RCC 7860 (cell line): ENCODE measurements at regions not wholly inside any gene's neighbourhood (a gene's known extent, or its start where the extent isn't known, plus 50 kb on each side); places are given as distances from the start of the nearest gene placed in this dataset.

Experiments used
- DNase-seq: peaks from one replicate; pipeline ENCODE4 v3.0.0-alpha.2; 2015; ENCODE audit warnings: low spot score
- FAIRE-seq: peaks from 2 replicates; lab custom pipeline; 2012; peaks lifted over from hg19 to GRCh38; lab: Jason Lieb, UNC

DNA sequence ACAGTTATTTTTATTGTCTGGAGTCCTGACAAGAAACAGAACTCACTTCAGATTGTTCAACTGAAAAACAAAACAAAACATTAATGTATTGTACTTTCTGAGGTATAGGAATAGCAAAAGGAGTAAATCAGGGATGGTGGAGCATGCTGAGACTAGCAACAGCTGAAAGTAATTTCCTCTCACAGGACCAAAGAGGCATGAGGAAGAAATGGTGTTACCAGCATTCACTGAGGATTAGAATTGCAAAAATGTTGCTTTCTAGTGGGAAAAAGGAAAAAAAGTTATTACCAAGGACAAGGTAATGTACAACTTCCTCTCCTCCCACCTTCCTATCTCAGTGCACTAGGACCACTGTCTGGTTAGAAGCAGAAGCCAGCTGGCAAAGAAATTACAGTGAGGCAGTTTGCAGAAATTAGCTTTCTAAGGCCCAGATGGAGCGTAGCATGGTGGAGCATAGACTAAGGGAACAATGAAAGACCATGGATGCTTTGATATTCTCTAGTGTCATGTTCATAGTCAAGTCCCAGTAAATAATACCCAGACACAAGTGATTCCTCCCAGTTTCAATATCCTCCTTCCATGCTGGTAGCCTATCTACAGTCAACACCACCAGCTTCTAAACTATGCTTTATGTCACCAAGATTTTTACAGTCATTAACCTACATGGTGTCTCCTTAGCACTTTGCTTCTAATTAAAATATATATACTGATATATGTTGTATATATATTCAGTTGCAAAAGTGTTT lies 133.7 kb upstream of the DCN start:
- no peak for FAIRE-seq
- DNase-seq = no peak

DNA sequence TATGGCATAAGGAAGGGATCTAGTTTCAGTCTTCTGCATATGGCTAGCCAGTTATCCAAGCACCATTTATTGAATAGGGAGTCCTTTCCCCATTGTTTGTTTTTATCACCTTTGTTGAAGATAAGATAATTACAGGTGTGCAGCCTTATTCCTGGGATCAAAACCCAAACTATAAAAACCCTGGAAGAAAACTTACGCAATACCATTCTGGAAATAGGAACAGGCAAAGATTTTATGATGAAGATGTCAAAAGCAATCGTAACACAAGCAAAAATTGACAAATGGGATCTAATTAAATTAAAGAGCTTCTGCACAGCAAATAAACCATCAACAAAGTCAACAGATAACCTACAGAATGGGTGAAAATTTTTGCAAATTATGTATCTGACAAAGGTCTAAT lies 128.5 kb upstream of the DCN start:
- DNase-seq (no peak), FAIRE-seq (no peak)

DNA sequence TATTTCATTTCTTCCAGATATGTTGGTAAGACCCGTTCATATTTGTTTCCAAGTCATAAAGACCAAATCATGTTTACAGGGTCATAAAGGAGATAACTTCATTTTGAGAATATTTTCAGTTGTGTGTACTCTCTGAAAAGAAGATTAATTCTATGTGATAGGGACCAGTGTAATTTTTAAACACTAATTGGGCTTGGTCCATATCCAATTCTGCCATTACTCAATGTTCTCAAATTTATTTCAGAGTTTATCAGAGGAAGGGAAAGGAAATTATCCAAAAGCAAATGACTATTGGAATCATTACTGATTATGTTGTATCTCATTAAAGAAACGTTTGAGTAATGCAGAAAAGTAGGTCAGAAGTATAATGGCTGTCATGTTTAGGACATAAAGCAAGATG lies 126.8 kb upstream of the DCN start:
- no peak for FAIRE-seq

DNA sequence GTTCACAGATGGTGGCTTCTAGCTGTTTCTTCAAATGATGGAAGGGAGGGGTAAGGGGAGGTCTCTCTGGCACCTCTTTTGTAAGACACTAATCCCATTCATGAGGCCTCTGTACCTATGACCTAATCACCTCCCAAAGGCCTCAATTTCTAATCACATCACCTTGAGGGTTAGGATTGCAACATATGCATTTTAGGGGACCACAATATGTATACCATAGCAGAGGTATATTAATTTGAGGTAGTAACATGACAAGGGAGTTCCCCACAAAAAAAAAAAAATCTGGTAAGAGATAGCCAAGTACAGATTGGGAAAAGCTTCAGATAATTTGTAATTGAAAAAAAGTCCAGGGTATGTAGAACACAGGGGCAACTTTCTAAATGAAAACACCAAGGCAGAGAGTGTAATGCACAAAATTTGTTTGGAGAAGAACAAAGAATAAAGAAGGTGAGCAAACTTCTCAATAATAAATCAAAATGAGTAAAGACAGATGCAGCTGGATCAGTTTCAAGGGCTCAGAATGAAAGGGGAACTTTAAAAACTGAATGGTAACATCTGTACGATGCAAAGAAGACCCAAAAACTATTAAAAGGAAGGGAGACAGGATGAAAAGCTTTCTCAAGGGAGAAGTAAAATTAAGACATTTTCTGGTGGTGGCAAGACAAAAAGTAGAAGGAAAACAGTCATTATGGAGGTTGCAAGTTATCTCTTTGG lies 125.5 kb upstream of the DCN start:
- FAIRE-seq (no peak), DNase-seq (no peak)

More for the DNA sequence above, 126.8 kb upstream of the DCN start:
- no peak for DNase-seq

DNA sequence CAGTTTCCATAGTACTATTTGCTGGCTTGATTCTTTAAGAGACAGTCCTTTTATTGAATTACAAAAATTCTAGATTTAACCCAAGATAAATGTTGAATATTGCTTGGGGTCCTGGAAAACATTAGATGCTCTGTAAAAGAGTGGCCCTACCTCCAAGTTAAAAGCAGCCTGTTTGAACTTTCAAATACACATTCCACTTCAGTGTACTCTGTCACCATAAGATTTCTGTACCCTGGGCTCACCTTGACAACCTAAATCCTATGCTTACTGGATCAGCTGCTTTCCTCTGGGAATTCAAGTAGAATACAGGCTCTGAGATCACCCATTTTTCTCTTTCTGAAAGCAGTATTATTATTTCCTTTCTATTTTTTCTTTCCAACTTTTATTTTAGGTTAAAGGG lies 107.7 kb upstream of the DCN start:
- no peak for DNase-seq
- no peak for FAIRE-seq

DNA sequence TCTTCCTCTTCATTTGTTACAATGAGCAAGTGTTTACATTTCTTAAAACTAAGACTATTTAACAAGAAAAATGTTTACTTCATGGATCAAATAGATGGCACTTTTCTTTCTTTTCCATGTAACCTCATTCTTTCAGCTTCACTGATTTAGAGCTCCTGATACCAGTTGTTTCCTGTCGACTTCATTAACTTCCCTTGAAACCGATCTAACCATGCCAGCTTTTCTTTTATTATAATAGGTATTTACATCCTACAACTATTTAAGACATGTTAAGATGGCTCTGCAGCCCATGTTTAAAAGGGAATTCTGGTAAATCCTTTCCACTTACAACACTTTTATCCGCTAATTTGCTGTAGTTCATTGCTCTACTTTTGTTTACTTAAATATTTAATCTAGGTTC lies 107.3 kb upstream of the DCN start:
- DNase-seq = no peak
- no peak for FAIRE-seq

DNA sequence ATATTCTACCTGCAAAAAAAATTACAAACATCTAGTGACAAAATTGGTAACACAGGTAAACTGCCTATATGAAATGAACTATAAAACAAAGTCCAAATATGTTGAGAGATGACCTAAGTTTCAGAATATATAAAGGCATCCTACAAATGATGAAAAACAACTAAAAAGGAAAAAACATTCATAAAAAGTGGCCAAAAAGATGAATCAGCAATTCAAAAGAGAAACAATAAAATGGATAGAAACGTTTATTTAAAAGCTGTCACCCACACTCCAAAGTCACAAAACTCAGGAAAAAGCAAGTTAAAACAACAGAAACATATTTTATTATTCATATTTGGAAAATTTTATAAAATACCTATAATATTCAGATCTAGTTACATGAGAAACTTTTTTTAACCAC lies 106.5 kb upstream of the DCN start:
- no peak for FAIRE-seq
- no peak for DNase-seq

DNA sequence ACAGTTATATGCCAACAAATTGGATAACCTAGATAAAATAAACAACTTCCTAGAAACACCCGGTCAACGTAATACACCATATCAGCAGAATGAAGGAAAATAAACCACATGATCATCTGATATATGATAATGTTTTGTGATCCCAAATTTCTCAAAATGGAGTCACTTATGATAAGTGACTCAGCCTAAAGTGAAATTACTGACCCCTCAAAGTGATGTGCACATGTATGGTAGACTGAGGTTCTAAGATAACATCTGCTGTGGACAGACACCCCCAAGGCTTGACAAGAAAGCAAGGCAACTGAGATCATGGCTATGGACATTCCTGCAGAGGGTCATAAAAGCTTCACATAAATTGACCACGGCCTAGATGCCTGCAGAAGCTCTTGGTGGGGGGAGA lies 105.1 kb upstream of the DCN start:
- DNase-seq (no peak), FAIRE-seq (no peak)

DNA sequence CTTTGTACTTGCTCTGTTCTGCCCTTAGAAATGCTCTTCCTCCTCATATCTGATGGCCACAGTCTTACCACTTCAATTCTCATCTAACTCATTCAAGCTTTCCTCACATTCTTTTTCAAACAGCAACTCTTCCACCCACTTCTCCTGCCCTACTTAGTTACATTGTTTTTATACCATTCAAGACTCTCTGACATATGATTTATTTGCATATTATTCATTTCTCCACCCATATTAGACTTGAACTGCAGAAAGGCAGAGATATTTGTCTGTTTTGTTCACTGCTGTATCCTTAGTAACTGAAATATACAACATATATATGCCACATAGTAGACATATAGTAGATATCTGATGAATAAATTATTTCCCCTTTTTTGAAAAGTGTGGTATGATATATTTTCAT lies 95.5 kb upstream of the DCN start:
- DNase-seq (no peak), FAIRE-seq (no peak)

DNA sequence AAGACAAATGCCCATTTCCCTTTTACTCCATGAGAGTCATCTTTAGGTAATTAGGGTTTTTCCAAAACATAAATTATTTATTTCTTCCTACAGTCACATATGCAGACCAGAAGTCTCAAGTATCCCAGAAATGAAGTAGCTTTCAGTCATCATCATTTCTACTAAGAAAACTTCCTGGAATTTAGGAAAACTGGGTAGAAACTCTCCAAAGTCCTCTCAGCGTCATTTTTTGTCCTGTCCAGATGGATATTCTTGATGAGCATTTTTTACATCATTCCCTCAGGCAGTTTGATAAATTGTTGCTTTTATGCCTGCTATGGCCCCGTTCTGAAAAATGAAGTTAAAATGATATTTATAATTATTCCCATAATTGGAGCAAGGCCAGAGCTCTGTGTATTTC lies 93.9 kb upstream of the DCN start:
- no peak for DNase-seq
- FAIRE-seq = no peak

DNA sequence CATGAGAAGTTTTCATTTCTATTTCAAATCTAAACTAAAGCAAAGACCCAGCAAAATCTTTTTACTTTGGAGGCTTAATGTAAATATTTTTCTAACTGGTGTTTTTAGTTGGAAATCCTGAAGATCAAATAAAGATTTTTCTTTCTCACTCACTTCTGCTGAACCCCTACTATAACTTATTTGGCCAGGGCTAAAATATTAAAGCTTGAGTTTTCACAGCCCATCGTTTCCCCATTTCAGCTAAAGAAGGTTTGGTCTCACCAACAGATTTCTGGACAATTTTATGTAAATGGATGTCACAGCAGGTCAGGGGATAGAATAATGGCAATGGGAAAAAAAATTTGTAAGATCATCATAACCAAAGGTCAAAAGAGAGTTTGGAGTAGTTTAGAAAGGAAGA lies 92.7 kb upstream of the DCN start:
- DNase-seq = no peak
- FAIRE-seq = no peak

DNA sequence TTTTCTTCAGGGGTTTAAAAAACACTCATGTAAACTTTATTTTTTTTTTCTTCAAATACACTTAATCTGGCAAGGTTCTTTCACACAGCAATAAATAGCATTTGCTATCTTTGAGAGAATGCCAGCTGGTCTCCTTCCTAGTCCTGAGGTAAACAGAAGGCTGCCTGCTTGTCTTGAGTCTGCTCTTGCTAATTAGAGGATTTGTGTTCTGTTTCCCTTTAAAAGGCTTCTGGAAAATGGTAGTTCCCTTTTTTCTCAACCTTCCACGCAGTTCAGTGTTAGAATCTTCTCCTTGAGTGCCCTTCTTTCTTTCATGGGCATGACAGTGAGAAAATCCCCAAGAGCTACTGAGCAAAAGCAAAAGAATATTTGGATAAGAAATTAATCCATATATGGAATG lies 92.3 kb upstream of the DCN start:
- no peak for FAIRE-seq

DNA sequence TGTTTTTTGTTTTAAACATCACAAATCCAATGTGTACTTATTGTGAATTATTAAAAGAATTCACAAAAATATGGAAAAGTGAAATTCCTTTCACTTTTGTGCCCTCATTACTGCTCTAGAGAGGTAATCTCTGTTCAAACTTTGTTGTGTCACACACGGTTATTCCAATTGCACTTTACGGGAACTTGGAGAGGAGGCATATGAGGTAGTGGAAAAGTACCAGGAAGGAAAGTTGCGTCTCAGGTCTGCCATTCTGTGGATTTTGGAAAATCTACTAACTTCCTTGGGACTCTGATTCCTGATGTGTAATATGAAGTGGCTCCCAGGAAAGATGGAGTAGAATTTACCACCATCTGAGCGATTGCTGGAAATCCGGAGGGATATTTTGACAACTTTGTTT lies 90.9 kb upstream of the DCN start:
- FAIRE-seq (no peak), DNase-seq (no peak)

More for the DNA sequence above, 92.3 kb upstream of the DCN start:
- DNase-seq = no peak

DNA sequence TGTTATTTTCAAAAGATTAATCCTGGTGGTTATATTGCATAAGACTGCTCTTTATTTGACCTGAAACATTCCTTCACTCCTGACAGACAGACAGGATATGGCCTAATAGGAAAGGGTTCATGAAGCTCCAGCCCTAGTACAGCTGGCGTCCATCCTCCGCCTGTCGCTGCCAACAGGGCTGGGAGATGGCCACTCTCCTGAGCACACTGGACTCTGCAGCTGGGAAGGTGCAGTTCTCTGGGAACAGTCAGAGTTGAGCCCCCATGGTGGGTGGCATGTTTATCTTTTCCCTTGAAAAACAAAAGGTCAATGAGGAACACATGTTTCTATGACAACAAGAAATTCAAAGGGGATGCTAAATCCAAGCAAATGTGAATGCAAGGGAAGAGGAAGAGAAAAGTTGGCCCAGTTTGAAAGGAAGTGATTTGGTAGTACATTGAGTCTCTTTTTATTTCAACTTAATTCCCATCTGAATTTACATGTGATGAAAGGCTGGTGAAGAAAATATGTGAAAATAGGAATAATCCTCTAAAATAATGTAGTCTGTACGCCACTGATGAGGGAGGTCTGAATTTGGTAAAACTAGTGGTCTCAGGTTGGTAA lies 89.9 kb upstream of the DCN start:
- DNase-seq (no peak), FAIRE-seq (no peak)

DNA sequence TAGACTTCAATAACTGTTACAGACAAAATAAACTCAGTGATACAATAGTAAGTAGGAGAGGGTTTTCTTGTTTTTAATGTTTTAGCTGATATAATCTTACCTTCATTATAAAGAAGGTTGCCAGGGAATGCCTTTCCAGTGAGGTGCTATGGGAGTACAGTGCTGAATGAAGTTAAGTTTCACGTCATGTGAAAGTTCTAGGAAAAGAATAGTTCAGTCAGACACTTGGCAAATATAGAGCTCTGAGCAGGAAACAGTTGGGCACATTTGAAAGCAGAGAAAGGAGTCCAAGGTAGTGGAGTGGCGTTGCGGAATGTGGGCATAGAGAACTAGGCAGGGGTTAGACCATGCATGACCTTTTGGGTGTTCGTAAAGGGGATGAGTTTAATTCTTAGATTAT lies 88.6 kb upstream of the DCN start:
- no peak for FAIRE-seq

DNA sequence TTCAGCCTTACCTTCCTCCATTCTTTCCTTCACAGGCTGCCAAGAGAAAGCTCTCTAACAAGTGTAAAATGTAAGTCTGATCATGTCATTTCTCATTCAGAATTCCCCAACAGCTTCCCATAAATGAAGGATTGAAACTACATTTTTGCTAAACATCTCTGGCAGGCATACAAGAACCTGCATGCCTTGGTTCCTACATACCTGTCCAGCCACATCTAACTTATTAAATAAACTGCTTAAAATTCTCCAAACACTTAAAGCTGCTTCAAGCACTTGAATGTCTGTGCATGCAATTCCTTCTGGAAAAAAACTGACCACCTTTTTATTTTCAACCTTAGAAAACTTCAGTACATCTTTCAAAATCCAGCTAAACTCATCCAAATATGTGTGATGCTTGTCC lies 84.4 kb upstream of the DCN start:
- FAIRE-seq (no peak), DNase-seq (no peak)

More for the DNA sequence above, 88.6 kb upstream of the DCN start:
- no peak for DNase-seq

DNA sequence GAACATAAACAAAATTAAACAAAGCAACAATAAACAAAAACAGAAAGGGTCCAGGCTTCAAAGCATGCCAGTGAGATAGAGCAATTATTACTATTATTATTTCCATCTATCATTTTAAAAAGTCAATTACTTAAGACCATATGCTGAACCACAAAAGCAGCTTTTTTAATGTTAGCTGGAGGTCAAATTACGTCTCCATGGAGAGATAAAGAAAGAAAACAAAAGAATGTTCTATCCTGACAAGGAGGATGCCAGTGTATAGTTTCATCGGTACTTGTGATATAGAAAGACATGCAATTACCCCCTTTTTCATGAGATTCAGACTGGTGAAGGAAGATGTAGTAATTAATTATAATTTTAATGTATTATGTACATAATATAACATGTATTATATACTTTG lies 81.6 kb upstream of the DCN start:
- FAIRE-seq (no peak), DNase-seq (no peak)

DNA sequence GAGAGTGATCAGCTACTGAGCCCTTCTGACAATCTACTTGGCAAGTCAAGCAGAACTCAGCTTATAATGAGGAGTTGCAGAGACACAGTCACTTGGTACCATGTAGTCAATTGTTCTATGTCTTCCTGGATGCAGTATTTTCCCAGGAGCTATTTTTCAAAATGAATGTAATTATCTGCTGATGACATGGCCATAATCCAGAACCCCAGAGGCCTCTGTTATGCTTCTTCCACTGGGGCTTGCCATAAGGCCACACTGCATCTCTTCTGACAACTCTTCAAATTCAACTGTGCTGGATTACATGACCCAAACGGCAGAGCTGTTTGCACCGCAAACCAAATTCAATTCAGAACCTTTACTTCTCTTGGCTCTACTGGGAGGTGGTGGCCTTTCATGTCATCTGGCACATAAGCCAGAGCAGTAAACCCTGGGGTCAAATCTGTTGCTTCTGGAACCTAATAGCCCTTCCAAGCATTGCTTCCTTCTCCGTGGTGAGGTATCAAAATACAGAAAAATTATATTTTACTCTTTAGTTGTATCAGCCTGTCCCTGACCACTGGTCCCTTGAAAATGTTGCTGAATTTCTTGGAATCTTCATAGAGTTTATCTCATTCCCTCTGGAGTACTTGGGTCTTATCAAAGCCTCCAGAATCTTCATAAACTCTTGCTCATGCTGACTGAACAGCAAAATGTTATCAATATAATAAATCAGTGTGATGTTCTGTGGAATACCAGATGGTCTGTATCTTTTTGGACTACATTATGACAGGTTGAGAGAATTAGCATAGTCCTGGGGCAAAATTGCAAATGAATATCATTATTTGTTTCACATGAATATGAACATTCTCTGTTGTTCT lies 79.4 kb upstream of the DCN start:
- FAIRE-seq (no peak), DNase-seq (no peak)

DNA sequence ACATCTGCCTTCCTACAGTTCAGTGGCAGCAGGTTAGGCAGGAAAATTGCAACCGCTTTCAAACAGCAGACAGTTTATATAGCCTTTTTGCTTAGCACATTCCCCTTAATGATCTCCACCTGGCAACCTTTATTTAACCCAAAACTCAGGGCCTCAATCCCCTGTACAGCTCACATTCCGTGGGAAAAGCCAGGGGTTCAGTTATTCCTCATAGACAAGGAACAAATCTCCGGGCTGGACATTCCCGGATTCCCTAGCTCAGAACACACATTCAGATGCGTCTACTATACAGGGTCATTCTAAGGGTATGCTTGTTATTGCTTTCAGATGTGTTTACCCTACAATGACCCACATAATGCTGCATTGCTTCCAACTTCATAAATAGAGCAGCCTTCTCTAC lies 73.8 kb upstream of the DCN start:
- FAIRE-seq (no peak), DNase-seq (no peak)

DNA sequence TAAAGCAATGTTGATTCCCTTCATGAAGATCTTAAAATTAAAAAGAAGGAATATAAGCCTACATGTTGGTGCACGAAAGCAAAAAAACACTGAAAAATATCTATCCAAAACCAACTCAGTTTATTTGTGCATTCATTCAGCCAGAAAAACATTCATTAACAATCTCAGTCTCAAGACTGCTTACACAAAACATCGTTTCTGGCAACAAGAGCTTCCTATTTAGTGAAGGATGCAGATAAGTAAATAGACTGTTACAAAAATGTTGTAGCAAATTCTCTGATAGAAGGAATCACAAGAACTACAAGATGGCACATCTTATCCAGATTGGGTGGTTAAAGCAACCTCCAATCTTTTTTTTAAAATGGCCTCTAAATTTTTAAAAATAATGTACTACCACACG lies 69.7 kb upstream of the DCN start:
- no peak for FAIRE-seq
- DNase-seq = no peak

DNA sequence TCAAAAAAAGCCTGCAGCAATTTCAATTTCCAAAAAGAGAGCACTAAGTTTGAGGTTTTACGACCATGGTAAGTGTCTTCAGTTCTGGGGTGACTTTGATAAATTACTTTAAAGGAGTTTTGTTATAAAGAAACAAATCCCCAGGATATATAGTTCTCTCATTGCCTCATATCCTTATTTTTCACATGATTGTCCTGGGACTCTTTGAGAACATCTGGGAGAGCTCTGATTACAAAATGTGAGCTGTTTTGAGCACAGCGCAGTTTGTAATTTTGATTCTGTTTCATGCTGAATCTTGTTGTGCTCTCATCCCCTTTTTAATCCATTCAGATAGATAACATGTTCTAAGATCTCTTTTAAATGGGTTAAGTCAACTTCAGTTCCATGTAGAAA lies 67.7 kb upstream of the DCN start:
- no peak for DNase-seq
- FAIRE-seq = no peak
